GM03348 (cell line): ENCODE measurements at regions not wholly inside any gene's neighbourhood (a gene's known extent, or its start where the extent isn't known, plus 50 kb on each side); places are given as distances from the start of the nearest gene placed in this dataset.
A peak's percentile ranks its signal among the peaks of the same experiment; 100 is the strongest.

ENCODE experiments used
- DNase-seq: peaks from one replicate; pipeline ENCODE4 v3.0.0; 2012; ENCODE audit warnings: low spot score

DNA sequence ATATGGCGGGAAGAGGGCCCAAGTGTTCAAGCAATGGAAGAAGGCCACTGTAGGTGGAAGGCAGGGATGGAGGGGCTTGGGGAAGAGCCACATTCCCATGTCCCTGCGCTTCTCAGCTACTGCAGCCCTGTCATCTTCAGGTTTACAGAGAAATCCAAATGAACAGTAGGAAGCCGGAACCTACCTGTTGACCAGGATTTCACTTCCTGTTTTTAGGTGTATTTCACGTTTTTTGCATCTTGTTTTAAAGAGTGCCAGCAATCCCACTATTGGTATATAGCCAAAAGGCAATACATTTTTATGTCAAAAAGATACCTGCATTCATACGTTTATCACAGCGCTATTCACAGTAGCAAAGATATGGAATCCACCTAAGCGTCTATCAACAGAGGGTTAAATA lies 159.2 kb downstream of the SLC35B3 start:
- no peak for DNase-seq

DNA sequence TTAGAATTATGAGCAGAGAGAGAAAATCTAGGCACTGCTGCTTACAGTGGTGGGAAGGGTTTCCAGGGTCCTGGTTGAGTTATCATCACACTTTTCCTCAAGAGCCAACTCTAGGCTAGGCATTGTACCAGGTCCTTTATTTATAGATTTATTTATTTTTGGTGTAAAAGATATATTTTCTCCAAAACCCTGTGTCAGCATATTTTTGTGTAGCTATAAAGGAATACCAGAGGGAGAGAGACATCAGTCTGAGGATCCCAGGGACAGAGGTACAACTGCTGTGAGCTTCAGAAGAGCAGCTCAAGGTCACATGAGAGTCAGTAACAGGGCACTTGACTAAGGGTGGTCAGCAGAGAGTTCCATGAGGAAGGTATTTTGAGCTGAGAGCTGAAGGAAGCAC lies 159.7 kb downstream of the SLC35B3 start:
- no peak for DNase-seq

DNA sequence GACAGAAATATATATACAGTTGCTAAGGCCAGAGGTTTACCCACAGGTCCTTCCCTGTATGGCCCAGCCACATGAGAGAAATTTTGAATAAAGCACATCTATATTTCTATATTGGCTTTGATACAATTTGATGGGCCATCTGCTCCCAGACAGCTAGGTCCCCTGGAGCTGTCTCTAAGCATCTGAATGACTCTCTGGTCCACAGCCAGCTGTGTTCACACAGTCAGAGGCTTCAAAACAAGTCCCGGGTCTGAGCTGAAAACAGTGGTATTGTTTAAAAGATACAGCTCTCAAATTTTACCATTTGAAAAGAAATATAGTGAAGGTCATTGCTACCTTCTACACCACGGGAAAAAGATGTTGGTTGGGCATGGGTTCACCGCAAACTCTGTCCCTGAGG lies 161.1 kb downstream of the SLC35B3 start:
- DNase-seq: no peak

DNA sequence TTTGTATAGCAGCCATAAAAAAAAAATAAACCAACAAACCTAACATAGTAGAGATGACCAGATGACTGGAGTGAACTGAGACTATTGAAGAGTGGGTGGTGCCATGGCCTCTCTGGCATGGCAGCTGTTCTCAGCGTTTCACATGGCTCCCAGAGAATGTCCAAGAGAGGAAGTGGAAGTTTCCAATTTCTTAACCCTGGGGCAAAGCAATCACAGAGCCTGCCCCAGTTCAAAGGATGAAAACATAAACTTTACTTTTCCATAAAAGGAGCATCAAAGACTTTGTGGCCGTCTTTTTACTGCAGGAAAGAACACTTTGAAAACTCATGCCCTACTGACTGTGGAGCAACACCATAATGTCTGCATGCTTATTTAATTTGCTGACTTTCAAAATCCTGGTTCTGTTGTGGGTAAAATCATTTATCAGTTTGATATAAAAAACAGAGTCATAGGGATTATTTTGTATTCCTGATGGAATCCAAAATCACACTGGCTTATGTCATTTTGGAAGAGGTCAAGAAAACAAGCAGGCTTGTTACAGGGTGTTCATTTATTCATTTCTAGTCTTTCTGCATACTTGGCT lies 165.4 kb downstream of the SLC35B3 start:
- DNase-seq: no peak

DNA sequence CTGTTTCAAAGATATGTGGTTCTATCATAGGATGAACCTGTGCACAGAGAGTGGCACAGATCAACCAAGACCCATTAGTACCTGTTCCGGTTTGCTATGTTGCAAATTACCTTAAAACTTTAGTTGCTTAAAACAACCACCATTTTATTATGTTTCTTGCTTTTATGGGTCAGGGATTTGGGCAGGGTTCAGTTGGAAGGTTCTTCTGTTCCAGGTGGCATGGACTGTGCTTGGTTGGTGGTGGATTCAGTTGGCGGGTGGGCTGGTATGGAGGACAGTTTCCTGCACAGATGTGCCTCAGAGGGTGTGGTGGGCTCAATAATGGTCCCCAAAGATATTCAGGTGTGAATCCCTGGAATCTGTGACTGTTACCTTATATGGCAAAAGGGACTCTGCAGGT lies 166.3 kb downstream of the SLC35B3 start:
- no peak for DNase-seq

DNA sequence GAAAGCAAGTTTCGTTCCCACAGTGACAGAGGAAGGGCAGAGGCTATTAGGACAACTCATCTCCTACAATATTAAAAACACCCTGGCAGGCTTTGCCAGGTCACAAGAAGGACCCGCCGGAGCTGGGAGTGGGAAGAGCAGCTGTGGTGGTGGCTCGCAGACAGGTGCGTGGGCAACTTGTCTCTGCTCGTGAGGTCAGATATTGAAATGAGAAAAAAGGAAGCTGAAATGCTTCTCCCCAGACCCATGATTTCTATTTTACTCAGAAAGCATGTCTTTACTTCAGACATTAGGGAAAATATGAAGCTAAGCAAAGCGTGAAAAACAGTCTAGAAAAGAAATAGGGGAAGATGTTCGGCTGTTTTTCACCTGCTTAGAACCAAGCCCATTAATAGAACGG lies 166.3 kb upstream of the EEF1E1 start:
- no peak for DNase-seq

DNA sequence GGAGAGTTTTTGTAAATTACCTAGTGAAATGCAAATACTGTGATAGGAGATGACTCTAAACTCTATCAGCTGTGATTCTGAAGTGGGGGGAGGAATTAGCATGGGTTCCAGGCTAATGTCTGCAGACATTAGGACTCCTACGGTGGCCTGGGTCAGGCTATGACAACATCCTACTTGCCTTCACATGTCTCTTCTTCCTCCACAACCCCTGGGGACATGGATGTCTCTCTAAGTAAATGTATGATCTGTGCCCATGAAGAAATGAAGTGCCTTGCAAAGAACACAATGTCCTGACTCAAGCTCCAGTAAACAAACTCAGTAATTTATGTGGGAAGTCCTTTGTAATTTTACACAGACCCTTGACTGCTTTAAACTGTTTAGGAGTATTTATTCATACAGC lies 165.8 kb upstream of the EEF1E1 start:
- no peak for DNase-seq

DNA sequence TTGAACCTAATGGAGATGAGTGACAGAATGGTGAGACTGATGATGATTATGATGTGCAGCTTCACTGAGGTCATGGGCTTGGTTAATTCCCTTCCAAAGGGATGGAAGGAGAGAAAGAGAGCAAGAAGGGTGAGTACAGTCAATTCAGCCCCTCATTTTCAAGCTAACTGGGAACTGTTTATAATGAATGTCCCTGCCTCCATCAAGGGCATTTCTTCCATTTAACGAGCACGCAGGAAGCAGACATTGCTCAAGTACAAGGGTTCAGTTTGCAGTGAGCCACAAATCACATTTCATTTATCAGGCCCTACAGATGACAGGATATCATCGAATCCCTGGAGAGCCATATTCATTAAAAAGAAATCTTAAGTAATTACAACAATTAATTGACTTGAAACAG lies 158.3 kb upstream of the EEF1E1 start:
- no peak for DNase-seq

DNA sequence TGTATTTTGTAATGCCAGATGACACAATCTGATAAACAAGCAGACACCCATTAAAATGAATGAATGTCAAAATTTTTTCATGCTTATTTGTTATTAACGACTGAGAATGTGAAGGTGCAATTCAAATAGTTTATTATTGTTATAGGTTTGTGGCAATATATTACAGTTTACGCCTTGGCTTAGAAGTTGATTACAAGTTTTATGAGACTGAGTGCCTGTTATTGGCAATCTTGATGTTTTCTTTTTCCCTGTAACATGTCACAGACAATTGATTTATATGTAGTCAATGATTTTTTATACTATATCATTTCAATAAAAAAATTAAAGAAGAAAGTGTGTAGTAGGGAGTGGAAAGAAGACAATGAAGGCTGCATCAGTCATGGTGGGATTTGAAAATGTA lies 144.1 kb upstream of the EEF1E1 start:
- no peak for DNase-seq

DNA sequence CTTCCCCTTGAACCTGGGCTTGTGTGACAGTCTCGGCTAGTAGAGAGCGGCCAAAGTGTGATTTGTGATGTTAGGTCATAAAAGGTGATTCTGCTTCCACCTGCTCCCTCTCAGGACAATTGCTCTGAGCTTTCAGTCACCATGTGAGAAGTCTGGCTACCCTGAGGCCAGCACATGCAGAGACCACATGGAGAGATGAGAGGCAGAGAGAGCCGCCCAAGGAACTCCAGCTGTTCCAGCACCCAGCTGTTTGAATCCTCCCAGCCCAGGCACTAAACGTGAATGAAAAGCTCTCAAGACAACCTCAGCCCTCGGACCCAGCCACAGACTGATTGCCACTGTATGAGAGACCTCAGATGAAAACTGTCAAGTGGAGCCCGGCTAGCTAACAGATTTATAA lies 143.4 kb upstream of the EEF1E1 start:
- DNase-seq: no peak

DNA sequence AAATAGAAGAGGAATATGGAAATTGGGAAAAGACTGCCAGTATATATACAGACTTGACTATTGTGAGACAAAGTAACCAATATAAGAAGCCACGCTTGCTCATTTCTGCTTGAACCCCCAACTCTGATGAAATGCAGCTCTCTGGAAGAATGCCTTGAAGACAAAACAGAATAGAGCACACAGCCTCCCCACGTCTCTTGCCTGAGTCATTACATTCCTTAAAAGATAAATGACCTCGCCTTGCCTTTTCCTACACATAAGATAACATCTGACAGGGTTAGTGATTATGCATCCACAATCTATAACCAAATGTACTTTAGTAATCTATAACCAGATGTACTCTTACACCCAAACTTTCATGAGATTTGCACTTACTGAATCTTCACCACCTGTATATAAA lies 141.1 kb upstream of the EEF1E1 start:
- DNase-seq: no peak

DNA sequence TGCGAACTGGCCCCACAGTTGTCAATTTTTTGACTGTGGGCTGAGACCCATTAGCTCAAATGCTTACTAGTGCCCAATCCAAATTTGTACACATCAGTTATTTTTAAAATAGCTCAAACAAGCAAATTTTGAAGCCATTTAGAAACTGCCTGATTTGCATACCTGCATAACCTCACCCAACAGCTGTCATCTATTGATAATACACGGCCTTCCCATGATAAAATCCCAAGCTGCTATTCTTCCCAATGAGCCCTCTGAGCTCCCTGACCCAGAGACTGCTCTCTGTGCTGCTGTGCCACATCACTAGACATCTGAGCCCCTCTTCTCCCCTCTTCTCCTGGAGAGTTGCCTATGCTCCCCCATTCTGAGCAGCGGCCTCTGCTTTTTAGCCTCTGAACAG lies 140.5 kb upstream of the EEF1E1 start:
- no peak for DNase-seq

DNA sequence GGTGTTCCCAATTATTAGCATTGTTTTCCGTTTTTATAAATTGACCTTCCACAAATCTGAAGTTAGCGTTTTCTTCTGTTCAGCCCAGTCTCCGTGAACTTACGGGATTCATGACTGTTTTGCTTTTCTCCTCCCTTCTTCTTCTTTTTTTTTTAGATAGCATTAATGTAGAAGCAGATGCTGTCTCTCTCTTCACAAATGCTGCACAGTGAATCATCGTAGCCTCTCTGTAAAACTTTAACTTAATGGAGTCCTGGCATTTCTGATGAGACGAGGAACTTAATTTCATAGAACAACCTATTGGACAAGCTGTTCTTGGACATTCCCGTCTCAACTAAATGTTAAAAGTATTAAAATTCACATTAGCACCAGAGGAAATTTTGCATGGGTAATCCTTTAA lies 138.0 kb upstream of the EEF1E1 start:
- no peak for DNase-seq

DNA sequence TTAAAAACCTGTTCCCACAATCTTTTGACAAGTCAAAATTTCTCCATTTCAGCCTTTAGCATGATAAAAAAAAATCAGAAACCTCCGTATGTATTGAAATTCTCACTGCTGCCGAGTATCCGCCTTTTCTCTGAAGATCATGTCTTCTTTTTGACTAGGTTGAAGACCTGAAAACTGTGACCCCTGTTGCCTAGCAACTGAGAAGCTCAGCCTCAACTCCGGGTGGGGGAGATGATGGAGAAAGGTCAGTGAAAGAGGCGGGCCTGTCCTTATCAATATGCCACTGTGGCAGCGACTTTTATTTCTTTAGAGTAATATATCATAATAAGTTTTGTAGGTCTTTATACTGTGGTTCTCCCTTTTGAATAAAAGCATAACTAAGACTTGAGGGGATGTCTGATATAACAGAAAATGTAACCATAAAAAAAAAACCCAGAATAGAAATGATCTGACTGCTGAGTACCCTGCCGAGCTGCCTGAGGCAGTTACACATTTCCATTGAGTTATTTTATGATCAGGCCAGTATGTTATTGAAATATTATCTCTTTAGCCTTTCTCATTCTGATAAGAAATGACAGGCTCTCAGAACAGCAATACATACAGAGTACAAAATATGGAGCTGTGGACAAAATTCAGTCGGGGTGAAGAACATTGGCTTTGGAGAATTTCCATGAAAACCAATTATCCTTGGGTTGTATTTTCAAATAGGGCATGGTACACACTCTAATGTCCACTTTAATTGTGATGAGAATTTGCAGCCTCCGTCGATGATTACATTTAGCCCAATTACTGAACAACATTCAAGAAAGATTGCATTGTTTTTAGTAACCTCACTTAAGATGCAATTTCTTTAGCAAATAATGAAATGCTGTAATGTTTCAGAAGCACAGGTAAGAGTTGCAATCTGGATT lies 136.7 kb upstream of the EEF1E1 start:
- no peak for DNase-seq

DNA sequence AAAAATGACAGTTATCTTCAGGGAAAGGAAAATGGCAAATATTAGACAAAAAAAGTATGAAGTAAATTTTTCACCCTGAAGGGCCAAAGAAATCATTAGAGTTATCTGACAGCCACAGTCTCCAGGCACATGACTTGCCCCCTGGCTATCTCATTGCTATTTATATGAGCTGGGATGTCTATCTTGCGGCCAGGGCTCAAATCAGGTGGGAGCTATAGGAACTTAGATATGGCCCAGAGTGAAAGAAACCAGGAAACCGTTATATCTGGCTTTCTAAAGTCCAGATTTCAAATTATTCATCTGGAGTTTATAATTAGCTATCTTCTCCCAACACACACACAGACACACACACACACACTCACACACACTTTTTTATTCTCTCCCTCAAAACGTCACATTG lies 135.3 kb upstream of the EEF1E1 start:
- no peak for DNase-seq

DNA sequence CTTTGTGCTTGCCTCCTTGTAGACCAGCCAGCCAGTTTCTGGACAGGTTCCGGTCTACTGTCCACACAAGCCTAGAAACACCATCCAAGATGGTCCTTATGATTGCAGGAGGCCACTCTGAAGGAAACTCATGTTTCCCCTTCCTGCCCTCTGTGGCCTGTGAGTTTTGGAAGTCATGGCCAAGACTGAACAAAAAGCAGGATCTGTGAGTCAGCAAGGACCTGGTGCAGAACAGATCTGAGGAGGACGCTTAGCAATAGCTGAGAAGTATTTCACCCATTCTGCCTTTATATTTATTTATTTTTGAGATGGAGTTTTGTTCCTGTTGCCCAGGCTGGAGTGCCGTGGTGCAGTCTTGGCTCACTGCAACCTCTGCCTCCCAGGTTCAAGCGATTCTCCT lies 134.6 kb upstream of the EEF1E1 start:
- DNase-seq: no peak

DNA sequence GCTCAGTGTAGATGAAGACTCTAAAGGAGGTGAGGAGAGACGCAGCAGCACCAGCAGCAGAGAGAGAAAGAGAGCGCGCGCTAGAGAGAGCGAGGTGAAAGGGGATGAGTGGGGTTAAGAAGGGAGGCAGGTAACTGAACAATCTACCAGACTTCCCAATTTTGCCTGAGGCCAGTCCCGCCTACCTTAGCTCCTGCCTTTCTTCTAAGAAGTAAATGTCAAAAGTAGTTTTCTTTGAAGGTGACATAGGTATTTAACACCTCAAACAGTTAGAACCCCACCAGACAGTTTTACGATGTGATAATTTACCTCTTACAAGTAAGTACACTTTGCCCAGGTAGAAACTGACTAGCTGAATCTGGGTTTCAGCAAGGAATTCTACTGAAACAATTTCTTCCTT lies 132.0 kb upstream of the EEF1E1 start:
- DNase-seq: no peak

DNA sequence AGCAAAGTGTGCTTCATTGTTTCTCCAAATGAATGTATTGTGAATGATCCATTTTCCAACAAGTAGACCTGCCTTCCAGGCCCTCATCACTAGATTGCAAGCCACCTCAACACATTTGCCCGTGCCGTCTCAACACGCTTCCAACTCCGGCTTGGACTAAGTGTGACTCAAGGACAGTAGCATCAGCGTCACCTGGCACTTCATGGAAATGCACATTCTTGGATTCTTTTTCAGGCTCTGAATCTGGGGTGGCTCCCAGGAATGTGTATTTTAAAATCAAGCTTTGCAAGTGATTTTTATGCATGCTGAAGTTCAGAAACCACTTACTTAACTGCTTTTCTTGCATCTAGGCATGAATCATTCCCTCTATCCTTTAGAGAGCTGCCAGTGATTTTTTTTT lies 129.6 kb upstream of the EEF1E1 start:
- no peak for DNase-seq

DNA sequence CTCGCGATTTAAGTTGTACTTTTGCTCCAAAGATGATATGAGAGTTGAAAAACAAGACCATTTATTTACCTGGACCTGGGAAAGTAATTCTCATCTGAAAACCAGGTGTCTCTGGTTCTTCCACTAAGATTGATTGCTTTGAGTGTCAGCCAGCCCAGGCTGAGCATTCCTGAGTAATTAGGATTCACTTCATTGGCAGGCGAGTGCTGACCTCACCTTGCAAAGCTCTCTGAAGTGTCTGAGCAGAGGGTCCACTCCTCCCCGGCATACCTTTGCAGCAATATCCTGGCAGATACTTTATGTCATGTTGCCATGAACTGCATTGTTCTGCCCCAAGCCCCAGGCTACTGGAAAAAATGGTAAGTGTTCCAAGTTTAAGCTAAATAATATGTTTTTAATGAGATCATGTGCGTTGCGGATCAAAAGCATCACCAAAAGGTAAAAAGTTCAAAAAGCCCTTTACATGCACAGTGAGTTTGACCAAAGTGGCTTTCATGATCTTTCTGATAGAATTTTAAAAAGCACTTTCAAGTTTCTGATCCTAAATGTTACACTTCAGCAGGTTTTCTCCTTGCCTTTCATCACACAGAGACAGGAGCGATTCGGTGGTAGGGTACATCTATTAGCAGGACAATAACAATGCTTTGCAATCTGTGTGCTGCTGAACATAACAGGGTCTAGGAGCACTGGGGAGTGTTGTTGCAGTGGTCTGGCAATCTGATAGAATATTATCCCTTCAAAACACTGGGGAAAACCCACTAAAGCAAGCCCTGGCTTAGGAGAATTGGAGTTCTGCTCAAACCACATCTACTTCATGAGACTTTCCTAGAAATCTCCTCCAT lies 127.8 kb upstream of the EEF1E1 start:
- no peak for DNase-seq

DNA sequence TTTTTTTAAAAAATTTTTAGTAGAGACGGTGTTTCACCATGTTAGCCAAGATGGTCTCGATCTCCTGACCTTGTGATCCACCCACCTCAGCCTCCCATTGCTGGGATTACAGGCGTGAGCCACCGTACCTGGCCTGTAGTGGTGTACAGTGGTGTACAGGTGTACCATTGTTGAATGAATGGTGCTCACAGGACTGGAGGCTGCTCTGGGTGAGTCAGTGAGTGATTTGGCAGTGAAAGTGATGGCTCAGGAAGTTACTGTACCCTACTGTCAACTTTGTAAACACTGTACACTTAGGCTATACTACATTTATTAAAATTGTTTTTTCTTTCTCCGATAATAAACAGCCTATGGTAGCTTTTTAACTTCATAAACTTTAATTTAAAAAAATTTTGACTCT lies 122.8 kb upstream of the EEF1E1 start:
- DNase-seq: no peak

DNA sequence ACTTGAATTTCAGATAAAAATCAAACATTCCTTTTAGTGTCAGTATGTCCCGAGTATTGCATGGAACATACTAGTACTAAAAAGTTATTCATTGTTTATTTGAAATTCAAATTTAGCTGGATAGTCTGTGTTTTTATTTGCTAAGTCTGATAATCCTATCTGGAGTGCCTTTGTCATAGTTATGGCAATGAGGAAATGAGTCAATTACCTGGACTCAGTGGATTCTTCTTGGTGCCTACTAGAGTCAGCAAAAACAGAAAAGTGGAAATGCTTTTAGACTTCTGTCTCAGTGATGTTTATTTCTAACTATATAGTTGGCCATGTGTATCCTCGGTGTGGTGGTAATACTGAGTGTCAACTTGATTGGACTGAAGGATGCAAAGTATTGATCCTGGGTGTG lies 121.3 kb upstream of the EEF1E1 start:
- no peak for DNase-seq

DNA sequence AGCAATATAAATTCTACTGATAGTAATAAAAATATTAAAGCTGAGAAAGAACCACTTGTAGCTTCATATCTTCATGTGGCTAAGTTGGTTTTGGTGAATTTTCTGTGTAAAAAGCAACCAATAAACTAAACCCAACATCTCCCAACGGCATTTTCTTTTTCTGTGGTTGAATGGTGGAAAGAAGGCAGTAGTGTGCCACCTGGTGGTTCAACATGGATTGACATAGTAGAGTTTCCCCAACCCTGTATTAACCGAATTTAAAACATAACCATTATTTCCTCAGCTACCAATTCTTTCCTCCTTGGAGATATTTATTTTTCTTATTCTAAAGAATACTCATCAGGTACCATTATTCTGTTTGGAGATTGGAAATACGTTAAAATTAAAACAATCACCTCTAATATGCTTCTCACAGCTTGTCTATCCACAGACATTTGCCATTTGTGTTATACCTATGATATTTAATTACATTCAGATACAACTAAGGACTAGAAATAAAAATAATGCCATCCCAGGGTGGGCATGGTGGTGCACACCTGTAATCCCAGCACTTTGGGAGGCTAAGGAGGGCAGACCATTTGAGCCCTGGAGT lies 117.1 kb upstream of the EEF1E1 start:
- DNase-seq: peak; percentile 78

DNA sequence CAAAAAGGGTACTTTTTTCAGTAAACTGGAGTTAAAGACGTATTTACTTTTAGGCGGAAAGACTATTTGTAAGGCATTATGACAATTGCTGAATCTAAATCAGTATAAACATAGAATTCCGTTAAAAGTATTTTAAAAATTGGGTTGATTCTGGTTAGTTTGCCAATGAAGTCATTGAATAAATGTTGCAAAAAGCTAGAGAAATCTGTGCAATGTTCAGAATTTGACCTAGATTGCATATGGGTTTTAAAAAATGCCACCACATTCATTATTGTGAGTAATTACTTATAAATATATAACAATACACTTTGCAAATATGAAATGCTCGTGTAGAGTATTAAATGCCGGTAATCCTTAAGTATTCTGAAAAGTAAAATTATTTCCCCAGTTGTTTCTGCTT lies 116.5 kb upstream of the EEF1E1 start:
- DNase-seq: no peak
